ENCODE measurements at regions not wholly inside any gene's neighbourhood (a gene's known extent, or its start where the extent isn't known, plus 50 kb on each side); places are given as distances from the start of the nearest gene placed in this dataset.
"Not testable (repeated sequence)": the region's sequence is repeated elsewhere in the genome, so short reads cannot be mapped to it uniquely, and the experiment has no call there.

DNA sequence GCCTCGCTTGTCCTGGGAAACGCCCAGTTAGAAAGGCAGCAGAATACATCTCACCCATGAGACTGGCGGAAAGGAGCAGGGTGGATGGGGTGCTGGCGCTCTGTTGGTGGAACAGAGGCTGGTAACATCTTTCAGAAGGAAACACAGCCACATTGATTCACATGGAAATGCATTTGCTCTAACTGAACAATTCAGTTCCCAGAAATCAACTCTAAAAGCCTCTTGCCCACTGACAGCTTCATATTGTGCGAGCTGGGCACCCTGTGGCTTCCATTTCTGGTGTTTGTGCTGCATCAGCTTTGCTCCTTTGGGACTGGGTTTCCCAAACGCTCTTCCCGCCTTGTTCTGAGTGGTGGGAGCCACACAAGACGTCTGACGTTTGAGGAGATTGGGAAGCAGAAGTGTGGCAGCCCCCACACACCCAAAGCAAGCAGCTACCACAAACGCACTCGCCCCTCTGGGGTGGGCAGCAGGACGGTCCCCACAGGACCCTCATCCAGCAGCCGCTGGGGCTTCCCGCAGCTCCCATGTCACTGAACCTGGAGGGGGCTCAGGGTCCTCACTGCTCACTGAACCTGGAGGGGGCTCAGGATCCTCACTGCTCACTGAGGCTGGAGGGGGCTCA lies 229.5 kb downstream of the ERMARD start:
- no peak for DNase-seq (ENCODE audit: low read depth)

DNA sequence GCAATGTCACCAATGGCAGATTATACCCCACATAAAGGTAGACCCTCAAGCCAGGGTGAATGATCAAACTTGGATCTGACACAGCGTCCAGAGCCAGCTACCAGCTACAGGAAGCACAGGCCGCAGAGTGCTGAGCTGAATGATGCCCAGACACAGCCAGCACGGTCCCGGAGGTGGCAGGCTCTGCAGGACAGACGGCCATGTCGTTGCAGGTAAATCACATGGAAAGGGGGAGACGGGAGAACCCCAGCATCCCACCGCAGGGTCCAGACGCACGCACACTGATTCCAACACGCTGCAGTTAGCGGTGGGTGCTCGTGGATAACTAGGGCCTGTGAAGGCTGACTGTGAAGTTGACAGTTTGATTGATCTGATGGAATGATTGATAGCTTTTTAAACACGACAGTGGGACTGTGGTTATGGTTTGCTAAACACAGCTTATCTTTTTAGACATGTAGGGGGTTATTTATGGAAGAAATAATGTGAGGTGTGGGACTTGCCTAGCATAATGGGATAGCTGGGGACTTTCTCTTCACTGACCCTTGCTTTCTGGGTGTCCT lies 228.5 kb downstream of the ERMARD start:
- DNase-seq (ENCODE audit: low read depth), result no peak

DNA sequence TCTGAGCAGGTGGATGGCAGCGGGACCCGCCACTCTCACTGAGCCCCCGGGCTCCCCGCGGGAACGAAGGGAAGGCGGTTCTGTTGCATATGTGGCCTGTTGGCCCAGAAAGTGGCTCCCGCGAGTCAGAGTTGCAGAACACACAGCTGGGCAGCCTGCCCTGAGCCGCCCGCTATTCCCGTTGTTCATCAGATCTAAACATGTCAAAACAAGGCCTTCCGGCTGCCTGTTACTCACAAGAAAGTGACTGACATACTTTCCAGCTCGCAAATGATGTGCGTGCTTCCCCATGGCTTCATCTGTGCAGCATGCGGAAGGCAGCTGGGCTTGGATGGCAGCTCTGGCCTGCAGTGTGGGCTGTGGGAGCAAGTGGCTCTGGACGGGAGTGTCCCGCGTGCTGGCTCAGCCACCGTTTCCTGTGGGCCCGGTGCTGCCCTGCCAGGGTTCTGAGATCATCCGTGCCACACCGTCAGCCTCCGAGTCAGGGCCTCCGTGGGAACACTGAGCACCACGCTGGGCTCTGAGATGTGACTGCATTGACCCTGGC lies 227.3 kb downstream of the ERMARD start:
- no peak for DNase-seq (ENCODE audit: low read depth)

DNA sequence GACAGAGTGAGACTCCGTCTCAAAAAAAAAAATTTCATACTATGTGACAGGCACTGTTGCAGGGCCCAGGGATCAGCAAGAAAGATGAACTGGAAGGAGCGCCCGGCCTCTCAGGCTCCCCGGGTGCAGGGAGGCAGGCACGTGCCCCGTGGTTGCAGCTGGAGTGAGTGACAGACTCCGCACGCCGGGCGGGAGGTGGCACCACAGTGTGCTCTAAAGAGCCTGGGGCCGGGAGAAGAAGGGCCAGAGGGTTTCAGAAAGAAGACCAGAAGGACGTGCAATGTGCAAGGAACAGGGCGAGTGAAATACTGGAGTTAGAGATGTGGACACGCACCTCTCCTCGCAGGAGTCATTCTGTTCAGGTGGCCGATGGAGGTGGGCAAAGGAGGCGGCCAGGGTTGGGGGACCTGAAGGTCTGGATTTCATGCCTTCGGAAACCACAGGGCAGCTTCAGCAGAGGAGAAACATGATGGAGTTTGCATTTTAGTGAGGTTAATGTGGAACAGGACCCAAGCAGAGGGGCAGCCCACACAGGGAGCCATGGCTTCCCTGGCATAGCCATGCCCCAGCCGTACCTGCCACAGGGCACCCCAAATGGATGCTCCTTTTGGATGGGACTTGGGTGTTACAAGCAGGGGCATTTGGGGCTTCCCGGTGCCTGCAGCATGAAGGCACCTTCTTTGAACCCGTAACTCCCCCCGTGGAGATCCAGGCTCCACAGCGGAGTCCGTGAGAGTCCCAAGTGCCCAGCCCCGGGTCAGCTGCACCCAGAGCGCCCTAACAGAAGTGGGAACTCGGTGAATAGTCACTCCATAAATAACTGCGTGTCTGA lies 226.2 kb downstream of the ERMARD start:
- DNase-seq (ENCODE audit: low read depth), result no peak

DNA sequence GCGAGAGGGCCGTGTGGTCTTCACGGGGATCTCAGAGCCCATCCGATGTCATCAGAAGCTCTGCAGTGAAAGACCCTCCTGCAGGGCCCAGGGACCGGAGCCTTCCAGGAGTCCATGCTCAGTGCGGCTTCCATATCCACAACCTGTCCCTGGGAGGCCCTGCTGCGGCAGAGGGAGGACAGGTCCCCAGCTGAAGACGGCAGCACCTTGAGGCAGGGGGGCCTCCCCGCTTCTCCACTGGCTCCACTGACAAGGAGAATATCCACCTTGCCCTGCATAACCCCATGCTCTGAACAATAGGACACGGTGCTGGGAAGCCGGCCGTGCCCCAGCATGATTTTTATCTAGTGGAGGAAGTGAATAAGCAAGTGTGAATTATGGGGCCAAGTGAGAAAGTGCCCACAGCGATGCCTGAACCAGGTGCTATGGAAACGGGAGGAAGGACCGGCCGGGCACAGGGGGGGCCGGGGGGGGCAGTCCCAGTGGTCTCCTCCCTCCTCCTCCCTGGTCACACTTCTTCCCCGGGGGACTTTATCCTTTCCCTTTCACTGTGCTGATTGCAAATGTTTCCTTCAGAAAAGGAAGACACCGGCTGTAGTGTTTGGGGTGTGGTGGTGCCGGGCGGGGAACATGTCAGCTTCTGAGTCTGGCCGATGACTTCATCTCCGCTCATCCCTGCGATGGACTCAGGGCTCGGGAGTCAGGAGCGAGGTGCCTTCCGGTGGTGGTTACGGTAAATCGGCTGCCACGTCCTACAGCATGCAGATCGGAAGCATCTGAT lies 225.1 kb downstream of the ERMARD start:
- no peak for DNase-seq (ENCODE audit: low read depth)

DNA sequence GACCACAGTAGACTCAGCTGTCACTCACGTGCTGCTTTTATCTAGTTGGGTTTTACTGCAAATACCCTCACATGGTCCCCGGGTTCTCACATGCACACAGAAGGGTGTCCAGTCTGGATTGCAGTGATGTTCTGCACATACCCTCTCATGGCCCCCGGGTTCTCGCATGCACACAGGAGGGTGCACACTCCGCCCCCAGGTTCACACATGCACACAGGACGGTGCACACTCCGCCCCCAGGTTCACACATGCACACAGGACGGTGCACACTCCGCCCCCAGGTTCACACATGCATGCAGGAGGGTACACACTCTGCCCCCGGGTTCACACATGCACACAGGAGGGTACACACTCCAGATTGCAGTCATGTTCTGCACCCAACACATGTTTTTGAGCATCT lies 224.3 kb downstream of the ERMARD start:
- DNase-seq (ENCODE audit: low read depth), result no peak

DNA sequence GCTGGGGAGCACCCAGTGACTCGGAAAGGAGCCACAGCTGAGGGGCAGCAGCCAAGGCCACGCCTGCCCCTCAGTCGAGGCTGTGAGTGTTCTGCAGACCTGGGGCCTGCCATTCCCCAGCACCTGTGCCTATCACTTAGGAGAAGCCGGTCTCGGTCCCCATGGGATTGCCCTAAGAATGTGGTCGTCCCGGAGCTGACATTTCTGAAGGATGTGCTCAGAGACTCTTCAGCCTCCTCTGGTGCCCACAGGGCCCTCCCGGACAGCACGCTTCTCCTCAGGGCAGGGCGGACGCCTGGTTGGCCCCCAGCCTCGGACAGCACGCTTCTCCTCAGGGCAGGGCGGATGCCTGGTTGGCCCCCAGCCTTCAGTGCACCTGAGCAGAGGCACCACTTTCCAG lies 223.9 kb downstream of the ERMARD start:
- no peak for DNase-seq (ENCODE audit: low read depth)

DNA sequence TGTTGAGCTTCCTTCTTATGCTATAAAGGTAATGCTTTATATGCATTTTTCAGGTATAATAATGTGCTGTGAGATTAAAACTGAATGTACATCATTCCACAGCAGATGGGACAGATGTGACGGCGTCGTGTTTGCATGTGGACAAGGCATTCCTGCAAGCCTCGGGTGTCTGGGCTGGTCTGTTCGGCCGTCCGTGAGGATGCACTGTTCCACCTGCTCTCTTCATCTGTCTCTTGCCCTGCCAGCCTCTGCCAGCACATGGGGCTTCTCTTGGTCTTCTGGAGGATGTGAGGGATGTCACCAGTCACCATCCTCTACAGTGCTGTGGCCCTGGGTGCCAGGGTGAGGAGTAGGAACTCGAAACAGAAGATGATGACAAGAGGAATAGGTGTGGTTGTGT lies 223.2 kb downstream of the ERMARD start:
- no peak for DNase-seq (ENCODE audit: low read depth)

DNA sequence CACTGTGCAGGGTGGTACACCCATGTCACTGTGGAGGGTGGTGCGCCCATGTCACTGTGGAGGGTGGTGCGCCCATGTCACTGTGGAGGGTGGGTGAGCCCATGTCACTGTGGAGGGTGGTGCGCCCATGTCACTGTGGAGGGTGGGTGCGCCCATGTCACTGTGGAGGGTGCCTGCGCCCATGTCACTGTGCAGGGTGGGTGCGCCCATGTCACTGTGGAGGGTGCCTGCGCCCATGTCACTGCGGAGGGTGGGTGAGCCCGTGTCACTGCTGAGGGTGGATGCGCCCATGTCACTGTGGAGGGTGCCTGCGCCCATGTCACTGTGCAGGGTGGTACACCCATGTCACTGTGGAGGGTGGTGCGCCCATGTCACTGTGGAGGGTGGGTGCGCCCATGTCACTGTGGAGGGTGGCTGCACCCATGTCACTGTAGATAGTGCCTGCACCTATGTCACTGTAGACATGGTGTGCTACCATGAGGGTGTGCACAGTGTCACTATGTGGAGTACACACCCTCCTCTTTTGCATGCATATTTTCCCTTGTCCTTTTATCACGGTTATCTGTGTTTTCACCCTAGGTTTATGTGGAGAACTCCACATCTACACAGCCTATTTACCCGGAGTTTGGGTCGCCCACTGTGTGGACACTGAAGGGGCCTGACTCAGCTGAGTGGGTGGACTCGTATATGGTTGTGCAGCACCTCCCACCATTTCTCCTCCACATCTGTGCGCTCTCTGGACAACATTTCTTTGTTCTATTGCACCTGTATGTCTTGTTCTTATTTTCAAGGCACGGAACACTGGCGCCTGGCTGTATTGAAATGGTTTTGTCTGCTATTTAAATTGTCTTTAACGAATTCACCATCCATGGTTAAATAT lies 222.4 kb downstream of the ERMARD start:
- not testable (repeated sequence) for DNase-seq (ENCODE audit: low read depth)

DNA sequence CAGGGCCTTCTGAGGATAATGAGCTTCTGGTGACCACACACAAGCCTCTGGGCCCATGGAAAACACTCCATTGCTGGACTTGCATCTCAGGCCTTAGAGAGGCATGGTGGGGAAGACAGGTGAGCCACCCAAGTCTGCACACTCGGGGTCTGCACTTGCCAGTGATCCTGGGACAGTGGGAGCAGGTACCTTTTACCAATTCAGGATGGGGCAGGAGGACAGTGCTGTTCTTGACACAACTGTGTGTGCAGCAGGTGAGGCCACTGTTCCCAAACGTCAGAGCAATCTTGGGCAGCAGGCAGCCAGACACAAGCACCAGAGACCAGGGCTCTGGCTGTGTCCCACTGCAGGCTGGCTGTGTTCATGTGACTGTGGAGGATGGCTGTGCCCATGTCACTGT lies 221.3 kb downstream of the ERMARD start:
- DNase-seq (ENCODE audit: low read depth), result no peak

DNA sequence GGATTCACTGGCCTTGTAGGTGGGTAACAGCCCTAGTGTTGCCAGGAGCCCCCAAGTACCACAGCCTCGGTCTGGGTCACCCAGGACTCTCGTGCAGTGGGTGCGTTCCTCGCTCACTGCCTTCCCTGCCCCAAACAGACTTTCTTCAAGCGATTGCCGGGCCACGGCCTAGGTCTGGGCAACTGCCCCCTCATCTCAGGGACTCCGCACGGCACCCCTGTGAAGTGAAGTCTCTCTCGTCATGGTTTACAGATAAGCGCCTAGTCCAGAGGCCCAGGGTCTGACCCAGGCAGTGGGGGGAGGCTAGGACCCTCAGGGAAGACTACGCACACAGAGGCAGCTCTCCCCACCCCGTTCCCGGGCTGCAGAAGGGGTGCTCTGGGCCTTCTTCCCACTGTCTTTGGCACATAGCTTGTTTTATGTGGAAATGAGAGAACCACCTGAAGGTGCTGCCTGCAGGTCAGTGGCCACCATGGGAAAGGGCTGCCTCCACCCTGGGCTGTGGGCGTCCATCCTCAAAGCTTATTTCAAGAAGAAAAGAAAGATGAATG lies 220.8 kb downstream of the ERMARD start:
- no peak for DNase-seq (ENCODE audit: low read depth)

DNA sequence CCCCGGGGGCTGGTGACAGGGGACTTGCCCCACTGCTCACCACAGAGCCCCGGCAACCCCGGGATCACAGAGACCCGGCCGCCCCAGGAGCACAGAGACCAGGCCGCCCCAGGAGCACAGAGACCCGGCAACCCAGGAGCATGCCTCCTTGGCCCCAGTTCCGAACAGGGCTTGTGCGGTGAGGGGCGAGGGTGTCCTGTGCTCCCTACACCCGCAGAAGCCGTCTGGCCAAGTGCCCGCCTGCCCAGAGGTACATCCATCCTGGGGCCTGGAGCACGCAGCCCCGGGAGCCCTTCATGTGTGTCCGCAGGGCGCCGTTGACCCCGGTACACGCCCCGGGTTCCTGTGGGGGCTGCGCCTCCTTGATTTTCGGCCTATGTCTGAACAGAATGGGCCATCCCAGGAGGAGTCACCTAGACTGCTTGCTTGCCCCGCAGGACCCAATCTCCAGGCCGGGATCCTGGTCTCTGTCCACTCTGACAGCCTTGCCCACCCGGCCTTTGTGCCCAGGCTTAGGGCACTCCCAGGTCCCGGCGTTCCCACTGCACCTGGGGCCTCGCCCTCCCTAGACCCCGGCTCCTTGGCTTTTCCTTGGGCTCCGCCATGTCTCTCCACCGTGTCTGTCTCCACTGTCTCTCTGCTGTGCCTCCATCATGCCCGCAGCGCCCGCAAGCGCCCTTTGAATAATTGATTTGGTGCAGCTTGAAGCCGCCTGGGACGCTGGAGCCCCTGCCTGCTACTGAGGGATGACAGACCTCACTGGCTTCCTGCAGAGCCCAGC lies 219.8 kb downstream of the ERMARD start:
- DNase-seq (ENCODE audit: low read depth), result no peak

DNA sequence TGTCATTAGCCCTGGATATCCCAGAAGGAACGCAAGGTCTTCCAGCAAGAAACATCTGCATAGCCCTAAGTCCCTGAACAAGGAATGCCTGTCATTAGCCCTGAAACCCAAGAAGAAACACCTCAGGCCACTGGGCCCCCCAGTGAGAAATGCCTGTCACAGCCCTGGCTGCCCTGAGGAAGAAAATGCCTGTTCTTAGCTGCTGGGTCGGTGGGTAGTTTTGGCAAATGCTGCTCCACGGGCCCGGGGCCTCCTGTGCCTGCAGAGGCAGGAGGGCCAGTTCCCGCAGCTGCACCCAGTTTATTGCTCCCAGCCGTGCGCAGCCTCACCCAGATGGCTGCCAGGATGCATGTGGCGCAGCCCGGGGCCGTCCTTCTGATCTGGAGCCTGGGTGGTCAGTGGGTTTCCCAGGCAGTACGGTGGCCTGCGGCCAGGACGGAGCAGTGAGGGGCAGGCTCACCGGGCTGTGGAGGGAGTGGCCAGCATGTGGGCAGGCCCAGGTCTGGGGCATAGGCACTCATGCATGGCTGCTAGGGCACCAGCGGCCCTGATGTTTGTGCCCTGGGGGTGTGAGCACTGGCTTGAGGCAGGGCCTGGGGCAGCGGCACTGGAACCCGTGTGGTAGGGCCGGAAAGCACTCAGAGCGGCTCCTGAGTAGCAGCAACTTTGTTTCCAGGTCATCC lies 219.0 kb downstream of the ERMARD start:
- no peak for DNase-seq (ENCODE audit: low read depth)

DNA sequence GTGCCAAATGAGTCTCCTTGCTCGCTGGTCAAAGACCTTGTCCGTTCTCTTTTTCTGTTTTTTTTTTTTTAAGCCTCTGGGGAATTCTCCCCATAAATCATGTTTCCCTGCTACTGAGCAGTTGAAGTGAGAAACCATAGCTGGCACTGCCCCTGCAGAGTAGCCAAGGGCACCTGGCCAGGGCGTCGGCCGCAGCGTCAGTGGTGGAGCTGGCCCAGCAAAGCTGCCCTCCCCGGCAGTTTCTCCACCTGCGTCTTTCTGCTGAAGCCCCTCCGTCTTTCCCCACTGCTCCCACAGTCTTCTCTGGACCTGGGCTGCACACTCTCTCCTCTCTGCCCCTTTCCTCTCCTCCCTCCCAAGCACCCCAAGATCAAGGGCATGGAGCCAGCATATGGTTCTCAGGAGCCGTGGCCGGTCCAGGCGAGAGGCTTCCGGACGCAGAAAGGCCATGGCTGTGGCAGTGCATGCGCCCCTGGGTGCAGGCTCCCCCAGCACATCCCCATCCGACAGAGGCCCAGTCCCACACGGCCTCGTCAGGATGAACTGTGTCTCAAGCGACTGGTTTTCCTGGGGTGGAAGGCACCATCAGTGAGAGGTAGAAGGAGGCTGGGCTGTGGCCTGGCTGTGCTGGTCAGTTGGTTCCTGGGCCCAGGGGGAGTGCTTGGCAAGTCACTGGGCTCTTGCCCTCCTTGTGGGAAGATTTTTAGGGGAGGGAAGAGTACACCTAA lies 218.1 kb downstream of the ERMARD start:
- DNase-seq (ENCODE audit: low read depth), result no peak

DNA sequence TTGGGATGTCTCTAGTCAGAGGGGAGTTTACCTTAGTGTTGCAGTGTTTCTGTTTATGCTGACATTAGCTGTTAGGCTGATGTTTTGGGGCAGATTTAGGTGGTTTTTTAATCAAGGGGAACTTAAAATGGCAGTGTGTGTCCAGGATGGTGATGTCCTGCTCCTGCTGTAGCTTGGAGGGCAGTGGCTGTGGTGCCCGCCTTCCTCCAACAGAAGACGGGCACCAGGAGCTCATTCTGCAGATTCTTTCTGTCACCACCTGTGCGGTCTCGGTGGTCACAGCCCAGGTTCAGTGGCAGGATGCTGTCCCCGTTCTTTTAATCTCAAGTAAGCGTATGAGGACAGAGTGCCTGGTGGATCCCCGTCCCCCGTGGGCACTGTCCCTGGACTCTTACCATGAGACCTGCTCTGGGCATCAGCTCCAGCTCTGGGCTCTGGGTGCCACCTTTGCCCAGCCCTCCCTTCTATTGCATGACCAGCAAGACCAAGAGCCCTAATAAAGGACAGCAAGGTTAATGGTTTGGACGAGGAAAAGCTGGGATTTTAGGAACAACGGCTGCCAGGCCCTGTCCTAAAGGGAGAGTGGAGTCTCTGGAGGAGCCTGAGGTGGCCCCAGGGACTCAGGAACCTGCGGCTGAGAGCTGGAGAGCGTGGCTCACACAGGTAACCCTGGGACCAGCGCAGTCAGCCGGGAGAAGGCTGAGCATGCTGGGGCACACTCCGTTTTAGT lies 217.3 kb downstream of the ERMARD start:
- no peak for DNase-seq (ENCODE audit: low read depth)

DNA sequence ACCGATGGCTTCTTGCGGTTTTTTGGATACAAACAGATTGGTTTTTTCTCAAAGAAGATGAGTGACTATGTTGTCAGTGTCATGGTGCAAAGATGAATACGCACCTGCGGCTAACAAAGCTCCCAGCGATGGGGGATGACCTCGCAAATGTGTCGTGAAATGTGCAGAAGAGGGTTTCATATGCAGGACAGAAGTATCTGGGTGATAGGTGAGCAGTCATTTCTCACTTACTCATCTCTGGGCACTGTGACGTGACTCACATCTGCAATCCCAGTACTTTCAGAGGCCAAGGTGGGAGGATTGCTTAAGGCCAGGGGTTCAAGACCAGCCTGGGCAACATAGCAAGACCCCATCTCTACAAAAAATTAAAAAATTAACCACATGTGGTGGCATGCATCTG lies 216.3 kb downstream of the ERMARD start:
- no peak for DNase-seq (ENCODE audit: low read depth)

DNA sequence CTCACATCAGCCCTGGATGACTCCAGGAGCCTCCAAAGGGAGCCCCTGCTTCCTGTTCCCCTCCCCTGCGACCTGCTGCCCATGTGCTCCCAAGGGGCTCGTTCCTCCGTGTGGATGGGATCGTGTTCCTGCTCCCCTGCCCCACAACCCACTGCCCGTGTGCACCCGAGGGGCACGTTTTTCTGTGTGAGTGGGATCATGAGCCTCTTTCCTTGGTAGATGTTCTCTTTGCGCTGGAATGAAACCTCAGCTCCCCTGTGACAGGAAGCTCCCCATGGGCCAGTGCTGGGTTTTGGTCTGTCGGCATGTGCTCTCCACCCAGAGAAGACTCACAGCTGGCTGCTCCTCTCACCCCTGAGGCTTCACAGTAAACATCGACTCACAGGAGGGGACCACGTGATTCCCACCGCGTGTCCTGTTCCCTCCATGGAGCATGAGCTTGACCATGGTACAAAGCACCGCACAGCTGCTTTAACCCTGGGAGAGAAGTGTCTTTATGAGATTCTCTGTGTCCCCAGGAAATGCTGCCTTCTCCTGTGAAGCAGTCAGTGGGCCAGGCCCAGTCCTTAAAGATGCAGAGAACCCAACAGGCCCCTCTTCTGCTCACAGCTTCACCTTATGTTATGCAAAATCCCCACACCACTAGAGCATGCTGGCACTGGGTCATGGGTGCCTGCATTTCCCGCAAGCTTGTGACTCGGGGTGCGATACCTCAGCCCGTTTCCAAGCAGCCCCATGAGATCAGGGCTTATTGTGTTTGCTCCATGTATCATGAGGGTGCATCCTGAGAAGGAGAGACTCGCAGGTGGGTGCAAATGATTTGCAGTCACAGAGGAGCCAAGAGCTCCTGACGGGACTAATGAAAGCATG lies 215.1 kb downstream of the ERMARD start:
- DNase-seq (ENCODE audit: low read depth), result no peak

Measured in T follicular helper cell (primary cell).